ENCODE measurements at regions not wholly inside any gene's neighbourhood (a gene's known extent, or its start where the extent isn't known, plus 50 kb on each side); places are given as distances from the start of the nearest gene placed in this dataset.

DNA sequence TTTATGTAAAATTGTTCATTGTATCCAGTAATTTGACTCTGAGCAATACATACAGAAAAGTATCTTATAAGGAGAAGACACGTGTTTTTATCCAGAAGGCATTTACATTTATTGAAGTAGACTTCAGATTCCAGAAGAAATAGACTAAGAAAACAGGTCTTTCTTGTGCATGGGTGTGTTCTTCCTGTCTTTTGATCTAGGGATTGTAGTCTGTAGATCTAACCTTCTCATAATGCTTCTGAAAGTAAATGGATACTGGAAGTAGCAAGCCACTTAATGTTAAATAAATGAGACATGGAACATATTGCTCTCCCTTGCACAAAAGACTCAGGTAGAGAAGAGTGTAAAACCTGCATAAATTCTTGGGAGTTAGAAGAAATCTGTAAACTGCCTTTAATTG is 853.2 kb upstream of the B3GALT2 start:
- Mint-ChIP-seq H3K27ac (no peak overlapping the region), H3K27me3 (ENCODE audit: insufficient read depth, low read depth) (no peaks in the 10 kb centered on the region), H3K4me3 (no peak overlapping the region), H3K36me3 (no peaks in the 10 kb centered on the region), H3K4me1 (no peaks in the 10 kb centered on the region), H3K9me3 (peaks cover 4% of the 10 kb centered on the region)
- Histone ChIP-seq H3F3A (ENCODE audit: low read depth) (no peaks in the 10 kb centered on the region), H4K20me1 (ENCODE audit: low read depth) (no peaks in the 10 kb centered on the region), H3K9ac (no peak overlapping the region), H3K27me3 (no peaks in the 10 kb centered on the region), H3K36me3 (no peaks in the 10 kb centered on the region), H3K79me2 (ENCODE audit: low read depth) (no peaks in the 10 kb centered on the region), H3K4me3 (no peak overlapping the region), H3K27ac (no peak overlapping the region), H3K4me1 (no peaks in the 10 kb centered on the region), H3K9me3 (ENCODE audit: low read depth) (no peaks in the 10 kb centered on the region), H2AFZ (replicated peaks) (no peak overlapping the region), H3K4me2 (no peak overlapping the region)
- no peak for DNase-seq (ENCODE audit: low spot score)
- no peak for TF ChIP-seq EZH2phosphoT487 (IDR thresholded peaks at IDR 0.05)
- TF ChIP-seq, protein P1, sequence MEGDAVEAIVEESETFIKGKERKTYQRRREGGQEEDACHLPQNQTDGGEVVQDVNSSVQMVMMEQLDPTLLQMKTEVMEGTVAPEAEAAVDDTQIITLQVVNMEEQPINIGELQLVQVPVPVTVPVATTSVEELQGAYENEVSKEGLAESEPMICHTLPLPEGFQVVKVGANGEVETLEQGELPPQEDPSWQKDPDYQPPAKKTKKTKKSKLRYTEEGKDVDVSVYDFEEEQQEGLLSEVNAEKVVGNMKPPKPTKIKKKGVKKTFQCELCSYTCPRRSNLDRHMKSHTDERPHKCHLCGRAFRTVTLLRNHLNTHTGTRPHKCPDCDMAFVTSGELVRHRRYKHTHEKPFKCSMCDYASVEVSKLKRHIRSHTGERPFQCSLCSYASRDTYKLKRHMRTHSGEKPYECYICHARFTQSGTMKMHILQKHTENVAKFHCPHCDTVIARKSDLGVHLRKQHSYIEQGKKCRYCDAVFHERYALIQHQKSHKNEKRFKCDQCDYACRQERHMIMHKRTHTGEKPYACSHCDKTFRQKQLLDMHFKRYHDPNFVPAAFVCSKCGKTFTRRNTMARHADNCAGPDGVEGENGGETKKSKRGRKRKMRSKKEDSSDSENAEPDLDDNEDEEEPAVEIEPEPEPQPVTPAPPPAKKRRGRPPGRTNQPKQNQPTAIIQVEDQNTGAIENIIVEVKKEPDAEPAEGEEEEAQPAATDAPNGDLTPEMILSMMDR (IDR thresholded peaks at IDR 0.05) = no peak
- no peak for TF ChIP-seq EZH2 (IDR thresholded peaks at IDR 0.05)

DNA sequence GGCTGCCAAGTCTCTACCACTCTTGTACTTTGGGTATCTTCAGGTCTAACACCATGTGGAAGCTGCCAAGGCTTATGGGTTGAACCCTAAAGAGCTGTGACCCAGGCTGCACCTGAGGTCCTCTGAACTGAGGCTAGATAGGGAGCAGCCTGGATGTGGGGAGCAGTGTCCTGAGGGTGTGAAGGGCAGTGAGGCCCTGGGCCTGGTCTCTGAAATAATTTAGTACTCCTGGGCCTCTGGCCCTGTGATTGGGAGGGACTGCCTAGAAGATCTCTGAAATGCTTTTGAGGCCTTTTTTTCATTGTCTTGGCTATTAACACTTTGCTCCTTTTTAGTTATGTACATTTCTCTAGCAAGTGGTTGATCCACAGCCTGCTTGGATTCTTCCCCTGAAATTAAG is 847.2 kb upstream of the B3GALT2 start:
- H3K4me3 Mint-ChIP-seq = no peak overlapping the region
- Histone ChIP-seq H3K27me3 (no peaks in the 10 kb centered on the region), H2AFZ (replicated peaks) (no peak overlapping the region), H3K4me1 (no peaks in the 10 kb centered on the region), H3K27ac (no peak overlapping the region), H3F3A (ENCODE audit: low read depth) (no peaks in the 10 kb centered on the region), H3K9ac (no peak overlapping the region), H4K20me1 (ENCODE audit: low read depth) (no peaks in the 10 kb centered on the region), H3K36me3 (no peaks in the 10 kb centered on the region), H3K9me3 (ENCODE audit: low read depth) (peaks cover 4% of the 10 kb centered on the region), H3K79me2 (ENCODE audit: low read depth) (no peaks in the 10 kb centered on the region), H3K4me2 (no peak overlapping the region), H3K4me3 (no peak overlapping the region)
- H3K27me3 Mint-ChIP-seq (ENCODE audit: insufficient read depth, low read depth) = peaks cover 2% of the 10 kb centered on the region
- TF ChIP-seq EZH2 (IDR thresholded peaks at IDR 0.05) = no peak
- no peak for TF ChIP-seq EZH2phosphoT487 (IDR thresholded peaks at IDR 0.05)
- TF ChIP-seq, protein P1 (IDR thresholded peaks at IDR 0.05) = no peak
- peaks cover 10% of the 10 kb centered on the region for H3K9me3 Mint-ChIP-seq
- H3K27ac Mint-ChIP-seq = no peak overlapping the region
- no peaks in the 10 kb centered on the region for H3K4me1 Mint-ChIP-seq
- DNase-seq (ENCODE audit: low spot score) = no peak
- H3K36me3 Mint-ChIP-seq = peaks cover 2% of the 10 kb centered on the region

DNA sequence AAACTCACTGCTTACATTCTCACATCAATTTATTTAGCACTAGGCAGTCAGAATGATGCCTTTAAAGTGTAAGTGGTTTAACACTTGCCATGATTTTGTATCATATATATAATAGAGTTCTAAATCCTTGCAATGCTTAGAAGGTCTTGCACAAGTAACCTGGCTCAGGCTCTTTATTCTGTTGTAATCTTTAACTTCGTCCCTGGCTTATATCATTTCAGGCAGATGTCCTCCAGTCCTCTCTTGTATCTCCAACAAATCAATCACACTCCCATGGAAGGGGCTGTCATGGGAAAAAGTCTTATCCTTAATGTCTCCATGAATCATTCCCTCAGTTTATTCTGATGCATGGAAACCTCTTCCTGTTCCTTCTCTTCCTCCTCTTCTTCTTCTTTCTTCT is 841.6 kb upstream of the B3GALT2 start:
- H3K36me3 Mint-ChIP-seq = no peaks in the 10 kb centered on the region
- H3K9me3 Mint-ChIP-seq = no peaks in the 10 kb centered on the region
- Histone ChIP-seq H3K79me2 (ENCODE audit: low read depth) (no peaks in the 10 kb centered on the region), H3K4me2 (no peak overlapping the region), H2AFZ (replicated peaks) (no peak overlapping the region), H3K4me3 (no peak overlapping the region), H3K9me3 (ENCODE audit: low read depth) (no peaks in the 10 kb centered on the region), H3K27ac (no peak overlapping the region), H3K4me1 (no peaks in the 10 kb centered on the region), H3K27me3 (no peaks in the 10 kb centered on the region), H3K9ac (no peak overlapping the region), H3K36me3 (no peaks in the 10 kb centered on the region), H3F3A (ENCODE audit: low read depth) (no peaks in the 10 kb centered on the region), H4K20me1 (ENCODE audit: low read depth) (no peaks in the 10 kb centered on the region)
- H3K4me1 Mint-ChIP-seq = no peaks in the 10 kb centered on the region
- TF ChIP-seq EZH2phosphoT487 (IDR thresholded peaks at IDR 0.05) (no peak), EZH2 (IDR thresholded peaks at IDR 0.05) (no peak)
- TF ChIP-seq, protein P1 (IDR thresholded peaks at IDR 0.05) = no peak
- H3K27ac Mint-ChIP-seq = no peak overlapping the region
- no peak for DNase-seq (ENCODE audit: low spot score)
- H3K27me3 Mint-ChIP-seq (ENCODE audit: insufficient read depth, low read depth) = peaks cover 2% of the 10 kb centered on the region
- no peak overlapping the region for H3K4me3 Mint-ChIP-seq

DNA sequence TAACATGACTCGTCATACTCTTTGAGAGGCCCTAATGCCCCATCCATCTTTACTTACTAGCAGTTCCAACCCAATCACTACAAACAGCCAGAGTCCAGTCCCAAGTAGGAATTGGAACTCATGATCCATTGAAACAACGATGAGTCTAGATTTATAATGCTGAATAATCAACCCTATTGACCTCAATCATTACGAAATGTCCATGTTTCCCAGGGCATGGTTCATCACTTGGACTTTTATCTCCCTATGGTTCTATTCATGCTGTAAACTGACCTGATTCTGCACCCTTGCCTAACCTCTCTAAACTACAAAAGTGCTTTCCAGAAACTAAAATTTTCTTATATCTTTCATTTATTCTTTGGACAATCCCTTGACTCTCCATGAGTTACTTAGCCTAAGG is 840.0 kb upstream of the B3GALT2 start:
- no peak overlapping the region for H3K4me3 ChIP-seq
- no peaks in the 10 kb centered on the region for H3K9me3 Mint-ChIP-seq
- no peaks in the 10 kb centered on the region for H3K4me1 ChIP-seq
- H3K4me3 Mint-ChIP-seq = no peak overlapping the region
- no peak overlapping the region for H3K9ac ChIP-seq
- H4K20me1 ChIP-seq (ENCODE audit: low read depth) = no peaks in the 10 kb centered on the region
- H3K4me2 ChIP-seq = no peak overlapping the region
- H2AFZ ChIP-seq (replicated peaks) = no peak overlapping the region
- no peaks in the 10 kb centered on the region for H3K4me1 Mint-ChIP-seq
- no peak overlapping the region for H3K27ac Mint-ChIP-seq
- DNase-seq (ENCODE audit: low spot score) = no peak
- peaks cover 2% of the 10 kb centered on the region for H3K27me3 Mint-ChIP-seq (ENCODE audit: insufficient read depth, low read depth)
- H3K79me2 ChIP-seq (ENCODE audit: low read depth) = no peaks in the 10 kb centered on the region
- no peaks in the 10 kb centered on the region for H3K9me3 ChIP-seq (ENCODE audit: low read depth)
- H3K36me3 Mint-ChIP-seq = no peaks in the 10 kb centered on the region
- TF ChIP-seq EZH2 (IDR thresholded peaks at IDR 0.05) = no peak
- no peak for TF ChIP-seq EZH2phosphoT487 (IDR thresholded peaks at IDR 0.05)
- TF ChIP-seq, protein P1 (IDR thresholded peaks at IDR 0.05) = no peak
- H3K36me3 ChIP-seq = no peaks in the 10 kb centered on the region
- H3K27ac ChIP-seq = no peak overlapping the region
- H3F3A ChIP-seq (ENCODE audit: low read depth) = no peaks in the 10 kb centered on the region
- no peaks in the 10 kb centered on the region for H3K27me3 ChIP-seq

All from neural progenitor cell (in vitro differentiated cells).